Skeletal muscle tissue (tissue), 3 donors: ENCODE measurements at regions not wholly inside any gene's neighbourhood (a gene's known extent, or its start where the extent isn't known, plus 50 kb on each side); places are given as distances from the start of the nearest gene placed in this dataset.

Experiments used
- H3K27ac ChIP-seq: one replicate; pipeline ENCODE4 v1.7.0; 2013; ENCODE audit warnings: mild to moderate bottlenecking, low read depth, low read length, inconsistent platforms
- H3K27me3 ChIP-seq, 3 donors: one replicate each; pipeline ENCODE4 v1.7.0; 2013; ENCODE audit warnings: low read length in 3 of 3; ENCODE audit not compliant: control insufficient read depth in 3 of 3, insufficient read depth in 3 of 3
- H3K36me3 ChIP-seq, 3 donors: one replicate each; pipeline ENCODE4 v1.7.0; 2013; ENCODE audit warnings: low read length in 3 of 3; ENCODE audit not compliant: control insufficient read depth in 3 of 3, insufficient read depth in 3 of 3
- H3K4me1 ChIP-seq, 3 donors: one replicate each; pipeline ENCODE4 v1.7.0; 2013; ENCODE audit warnings: low read length in 3 of 3, mild to moderate bottlenecking in 3 of 3; ENCODE audit not compliant: control insufficient read depth in 3 of 3, insufficient read depth in 3 of 3
- H3K4me3 ChIP-seq, 3 donors: one replicate each; pipeline ENCODE4 v1.7.0; 2013; ENCODE audit warnings: low read length in 3 of 3
- H3K9ac ChIP-seq, 3 donors: one replicate each; pipeline ENCODE4 v1.7.0; 2013; ENCODE audit warnings: low read length in 3 of 3, mild to moderate bottlenecking in 3 of 3, moderate library complexity in 2 of 3, low read depth in 1 of 3
- H3K9me3 ChIP-seq, 3 donors: one replicate each; pipeline ENCODE4 v1.7.0; 2013; ENCODE audit warnings: low read length in 3 of 3; ENCODE audit not compliant: control insufficient read depth in 3 of 3
- donor health status: Osteomylitis.

DNA sequence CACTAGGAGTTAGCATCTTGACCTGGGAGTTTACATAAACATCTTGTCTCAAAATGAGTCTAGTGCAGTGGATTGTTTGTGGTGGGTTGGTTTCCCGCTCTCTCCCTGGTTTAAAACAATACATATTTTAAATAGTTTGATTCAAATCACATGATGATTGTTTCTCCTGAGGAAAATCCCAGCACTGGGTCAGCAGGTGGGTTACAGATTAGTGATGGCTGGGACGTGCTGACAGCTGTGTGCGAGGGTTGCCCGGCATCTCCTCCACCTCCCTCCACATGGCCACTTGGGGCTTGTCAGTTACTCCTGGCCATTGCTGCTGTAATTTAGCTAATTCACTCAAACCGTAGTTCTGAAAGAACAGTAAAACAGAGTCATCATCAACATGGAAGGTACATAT lies 306.4 kb upstream of the CITED2 start:
- no peaks in the 10 kb centered on the region for H3K27me3 ChIP-seq
- no peaks in the 10 kb centered on the region for H3K36me3 ChIP-seq
- no peak overlapping the region for H3K27ac ChIP-seq
- H3K9ac ChIP-seq: no peak overlapping the region
- no peak overlapping the region for H3K4me3 ChIP-seq
- H3K9me3 ChIP-seq: no peaks in the 10 kb centered on the region
- peaks cover 0 to 8% (median 4%) of the 10 kb centered on the region in 3 donors for H3K4me1 ChIP-seq

GRCh38 chr6:139679516-139680179 lies 305.2 kb upstream of the CITED2 start:
- Histone ChIP-seq H3K4me3 (no peak overlapping the region), H3K36me3 (no peaks in the 10 kb centered on the region), H3K9me3 (no peaks in the 10 kb centered on the region), H3K9ac (no peak overlapping the region), H3K27ac (no peak overlapping the region), H3K27me3 (no peaks in the 10 kb centered on the region), H3K4me1 (peaks cover 0 to 1% (median 0%) of the 10 kb centered on the region in 3 donors)

DNA sequence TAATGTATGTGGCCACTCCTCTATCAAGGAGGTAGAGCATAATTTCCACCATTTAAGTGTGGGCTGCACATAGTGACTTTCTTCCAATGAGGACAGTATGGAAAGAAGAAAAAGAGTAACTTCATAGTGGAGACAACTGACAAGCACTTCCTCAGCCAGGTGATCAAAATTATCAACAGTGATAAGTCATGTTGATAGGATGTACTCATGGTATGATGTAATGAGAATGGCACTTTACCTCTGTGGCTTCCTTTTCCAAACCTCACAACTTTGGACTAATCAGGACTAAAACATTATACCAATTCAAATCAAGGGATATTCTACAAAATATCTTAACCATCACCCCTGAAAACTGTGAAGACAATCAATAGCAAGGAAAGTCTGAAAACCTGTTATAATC lies 302.3 kb upstream of the CITED2 start:
- no peaks in the 10 kb centered on the region for H3K4me1 ChIP-seq
- H3K9me3 ChIP-seq: no peaks in the 10 kb centered on the region
- H3K9ac ChIP-seq: no peak overlapping the region
- H3K4me3 ChIP-seq: no peak overlapping the region
- H3K27me3 ChIP-seq: no peaks in the 10 kb centered on the region
- H3K36me3 ChIP-seq: no peaks in the 10 kb centered on the region
- no peak overlapping the region for H3K27ac ChIP-seq

GRCh38 chr6:139666284-139666683 lies 291.8 kb upstream of the CITED2 start:
- no peaks in the 10 kb centered on the region for H3K27me3 ChIP-seq
- no peak overlapping the region for H3K27ac ChIP-seq
- no peaks in the 10 kb centered on the region for H3K36me3 ChIP-seq
- no peak overlapping the region for H3K4me3 ChIP-seq
- H3K9ac ChIP-seq: no peak overlapping the region
- H3K9me3 ChIP-seq: peaks cover 0 to 2% (median 0%) of the 10 kb centered on the region in 3 donors
- no peaks in the 10 kb centered on the region for H3K4me1 ChIP-seq

DNA sequence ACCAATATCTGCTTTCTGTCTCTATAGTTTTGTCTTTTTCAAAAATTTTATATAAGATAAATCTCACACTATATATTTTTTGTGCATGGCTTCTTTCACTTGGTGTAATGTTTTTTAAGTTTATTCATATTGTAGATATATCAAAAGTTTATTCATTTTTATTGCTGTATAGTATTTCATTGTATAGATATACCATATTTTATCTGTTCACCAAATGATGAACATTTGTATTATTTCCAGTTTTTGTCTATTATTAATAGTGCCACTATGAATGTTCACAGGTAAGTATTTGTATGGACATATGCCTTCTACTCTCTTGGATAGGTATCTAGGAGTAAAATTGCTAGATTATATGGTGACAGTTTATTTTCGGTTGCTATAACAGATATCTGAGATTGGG lies 289.5 kb upstream of the CITED2 start:
- Histone ChIP-seq H3K27ac (no peak overlapping the region), H3K4me1 (no peaks in the 10 kb centered on the region), H3K27me3 (no peaks in the 10 kb centered on the region), H3K36me3 (no peaks in the 10 kb centered on the region), H3K9me3 (peaks cover 0 to 2% (median 0%) of the 10 kb centered on the region in 3 donors), H3K9ac (no peak overlapping the region), H3K4me3 (no peak overlapping the region)

GRCh38 chr6:139659711-139660110 lies 285.3 kb upstream of the CITED2 start:
- Histone ChIP-seq H3K4me1 (no peaks in the 10 kb centered on the region), H3K27me3 (no peaks in the 10 kb centered on the region), H3K9ac (no peak overlapping the region), H3K4me3 (no peak overlapping the region), H3K9me3 (no peaks in the 10 kb centered on the region), H3K27ac (no peak overlapping the region), H3K36me3 (no peaks in the 10 kb centered on the region)

- Histone ChIP-seq H3K27me3 (no peaks in the 10 kb centered on the region), H3K9ac (no peak overlapping the region), H3K4me3 (no peak overlapping the region), H3K27ac (no peak overlapping the region), H3K36me3 (no peaks in the 10 kb centered on the region), H3K4me1 (no peaks in the 10 kb centered on the region), H3K9me3 (no peaks in the 10 kb centered on the region)
These were observed 284.7 kb upstream of the CITED2 start for GRCh38 chr6:139659196-139659595.

DNA sequence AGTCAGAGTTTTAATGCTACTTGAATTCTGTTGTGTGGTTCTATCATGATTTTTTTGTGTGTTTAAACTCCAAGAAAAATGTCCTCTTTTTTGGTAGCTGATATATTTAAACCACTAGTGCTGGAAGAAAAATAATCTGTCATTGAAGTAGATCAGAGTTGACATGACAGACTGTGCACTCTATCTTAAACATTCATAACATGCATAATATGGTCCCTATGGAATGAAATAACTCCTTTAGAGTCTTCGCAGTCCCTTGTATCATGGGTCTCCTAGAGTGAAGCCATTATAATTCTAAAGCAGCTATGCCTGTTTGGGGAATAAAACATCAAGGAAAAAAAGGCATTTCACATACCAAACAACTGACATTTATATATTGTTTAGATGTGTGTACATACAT lies 282.7 kb upstream of the CITED2 start:
- Histone ChIP-seq H3K9ac (no peak overlapping the region), H3K36me3 (no peaks in the 10 kb centered on the region), H3K4me1 (no peaks in the 10 kb centered on the region), H3K27me3 (no peaks in the 10 kb centered on the region), H3K4me3 (no peak overlapping the region), H3K9me3 (no peaks in the 10 kb centered on the region), H3K27ac (no peak overlapping the region)

- Histone ChIP-seq H3K9ac (no peak overlapping the region), H3K4me1 (no peaks in the 10 kb centered on the region), H3K27me3 (no peaks in the 10 kb centered on the region), H3K27ac (no peak overlapping the region), H3K36me3 (no peaks in the 10 kb centered on the region), H3K4me3 (no peak overlapping the region), H3K9me3 (no peaks in the 10 kb centered on the region)
These were observed 281.6 kb upstream of the CITED2 start for GRCh38 chr6:139655783-139656705.
